Heart left ventricle (tissue), 13 donors: ENCODE measurements at regions not wholly inside any gene's neighbourhood (a gene's known extent, or its start where the extent isn't known, plus 50 kb on each side); places are given as distances from the start of the nearest gene placed in this dataset.

ENCODE experiments used
- POLR2A ChIP-seq, 2 donors: fragments of 450-650 bp; IDR thresholded peaks; one replicate each; pipeline ENCODE4 v1.6.1; 2017; ENCODE audit warnings: antibody characterized with exemption in 2 of 2, mild to moderate bottlenecking in 2 of 2, moderate library complexity in 2 of 2
- TF ChIP-seq, protein P1 (sequence below), 12 donors: fragments of 200-600 bp; sonication (generic) in 4 of 12; IDR thresholded peaks; one replicate each; pipeline versions ENCODE4 v1.5.0 to v1.8.0; 2018 to 2022; ENCODE audit warnings: antibody characterized with exemption in 12 of 12, mild to moderate bottlenecking in 5 of 12
- donor health status: ischemic (EF 13 %, LVEDD 7.1; RV severe dilation, severe dysfunction).
- donor health status: DM: no; HTN: yes; CAD: no.
- donor health status: DM: no; HTN: no; CAD: no.
- donor health status: ischemic (EF 25% LVEDD 6.9; RV normal size, moderate dysfunction).
- donor health status: ischemic (EF 25% LVEDD 5.7; RV mildly dilated, moderate dysfunction).
- donor health status: ischemic (EF 35%, LVEDD 5.7; RV mildly dilated, moderate dysfunction).
- donor health status: nonischemic (EF 11% LVEDD 7.7; RV severe dilation, severe dysfunction).
- donor health status: DM: yes; HTN: yes; CAD: no.
- donor health status: PGD.
- donor health status: ischemic (EF 29% LVEDD 5.4; RV normal size, mild dysfunction).
- donor health status: nonischemic (EF 23%, LVEDD 6.1; RV moderate dilation, normal function).

DNA sequence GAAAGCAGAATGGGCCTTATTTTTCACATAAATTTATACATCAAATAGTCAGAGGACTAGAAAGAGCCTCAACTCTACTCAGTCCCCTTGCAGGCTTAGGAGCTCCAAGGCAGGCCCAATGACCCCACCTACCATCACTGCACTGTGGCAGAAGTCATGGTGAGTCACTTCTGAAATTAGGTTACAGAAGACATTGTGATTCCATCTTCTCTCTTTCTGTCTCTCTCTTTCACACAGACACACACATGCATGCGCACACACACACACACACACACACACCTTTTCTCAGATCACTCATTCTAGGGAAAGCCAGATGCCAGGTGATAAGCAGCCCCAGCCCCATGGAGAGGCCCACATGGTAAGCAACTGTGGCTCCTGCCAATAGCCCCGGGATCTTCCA lies 103.8 kb downstream of the C6orf118 start:
- no peak for TF ChIP-seq POLR2A (IDR thresholded peaks at IDR 0.05)
- TF ChIP-seq, protein P1, sequence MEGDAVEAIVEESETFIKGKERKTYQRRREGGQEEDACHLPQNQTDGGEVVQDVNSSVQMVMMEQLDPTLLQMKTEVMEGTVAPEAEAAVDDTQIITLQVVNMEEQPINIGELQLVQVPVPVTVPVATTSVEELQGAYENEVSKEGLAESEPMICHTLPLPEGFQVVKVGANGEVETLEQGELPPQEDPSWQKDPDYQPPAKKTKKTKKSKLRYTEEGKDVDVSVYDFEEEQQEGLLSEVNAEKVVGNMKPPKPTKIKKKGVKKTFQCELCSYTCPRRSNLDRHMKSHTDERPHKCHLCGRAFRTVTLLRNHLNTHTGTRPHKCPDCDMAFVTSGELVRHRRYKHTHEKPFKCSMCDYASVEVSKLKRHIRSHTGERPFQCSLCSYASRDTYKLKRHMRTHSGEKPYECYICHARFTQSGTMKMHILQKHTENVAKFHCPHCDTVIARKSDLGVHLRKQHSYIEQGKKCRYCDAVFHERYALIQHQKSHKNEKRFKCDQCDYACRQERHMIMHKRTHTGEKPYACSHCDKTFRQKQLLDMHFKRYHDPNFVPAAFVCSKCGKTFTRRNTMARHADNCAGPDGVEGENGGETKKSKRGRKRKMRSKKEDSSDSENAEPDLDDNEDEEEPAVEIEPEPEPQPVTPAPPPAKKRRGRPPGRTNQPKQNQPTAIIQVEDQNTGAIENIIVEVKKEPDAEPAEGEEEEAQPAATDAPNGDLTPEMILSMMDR (IDR thresholded peaks at IDR 0.05) = no peak
